A673 (cell line): ENCODE measurements at regions not wholly inside any gene's neighbourhood (a gene's known extent, or its start where the extent isn't known, plus 50 kb on each side); places are given as distances from the start of the nearest gene placed in this dataset.
A peak's percentile ranks its signal among the peaks of the same experiment; 100 is the strongest.

Source experiments
- BruUV-seq: library from RNA; stranded (reverse); fragments of 400-500 nt; replicated peaks from 2 replicates; lab custom pipeline; 2021; lab: Mats Ljungman, UMichigan
- CTCF ChIA-PET: fragments of 300-600 bp; sonication (Branson Sonifier 250); formaldehyde crosslinking; loops from one replicate; lab custom pipeline; 2022; ENCODE audit warnings: antibody characterized with exemption; lab: Charles Lee
- POLR2A ChIA-PET: fragments of 300-600 bp; sonication (Branson Sonifier 250); formaldehyde crosslinking; loops from one replicate; lab custom pipeline; 2022; ENCODE audit warnings: antibody characterized with exemption; ENCODE audit not compliant: low non-redundant PET; lab: Charles Lee
- DNase-seq: peaks from one replicate; pipeline ENCODE4 v3.0.0-alpha.2; 2015; ENCODE audit warnings: low spot score
- H3K27ac ChIP-seq: fragments of 200-600 bp; sonication (generic); 2 replicates; pipeline ENCODE4 v1.5.1; 2016; ENCODE audit warnings: mixed run types, low read depth, mild to moderate bottlenecking, mixed read lengths, antibody characterized with exemption, low read length; ENCODE audit not compliant: poor library complexity, severe bottlenecking
- H3K27me3 ChIP-seq: fragments of 200-600 bp; sonication (generic); replicated peaks from 2 replicates; pipeline ENCODE4 v1.6.1; 2017; ENCODE audit warnings: mixed run types, low read depth, mild to moderate bottlenecking, mixed read lengths, antibody characterized with exemption, low read length; ENCODE audit not compliant: insufficient read depth, poor library complexity
- H3K36me3 ChIP-seq: fragments of 200-600 bp; sonication (generic); 2 replicates; pipeline ENCODE4 v1.6.1; 2016; ENCODE audit warnings: mixed run types, mild to moderate bottlenecking, mixed read lengths, antibody characterized with exemption, low read length; ENCODE audit not compliant: insufficient read depth, poor library complexity, severe bottlenecking
- H3K4me1 ChIP-seq: fragments of 200-600 bp; sonication (generic); 2 replicates; pipeline ENCODE4 v1.6.1; 2017; ENCODE audit warnings: mixed run types, mild to moderate bottlenecking, mixed read lengths, antibody characterized with exemption, low read length; ENCODE audit not compliant: insufficient read depth, poor library complexity, severe bottlenecking
- H3K4me3 ChIP-seq: fragments of 200-600 bp; sonication (generic); 2 replicates; pipeline ENCODE4 v1.5.1; 2016; ENCODE audit warnings: low read depth, mixed run types, mild to moderate bottlenecking, mixed read lengths, low read length; ENCODE audit not compliant: poor library complexity, severe bottlenecking
- H3K9me3 ChIP-seq: fragments of 200-600 bp; sonication (generic); 2 replicates; pipeline ENCODE4 v1.6.1; 2016; ENCODE audit warnings: mixed run types, low read depth, mild to moderate bottlenecking, mixed read lengths, antibody characterized with exemption, low read length; ENCODE audit not compliant: poor library complexity, severe bottlenecking
- CTCF ChIP-seq: fragments of 300-800, 200-600 bp; sonication (generic); conservative IDR thresholded peaks from 2 replicates; pipeline ENCODE4 v1.5.1; 2017; ENCODE audit warnings: low read depth, mild to moderate bottlenecking, antibody characterized with exemption, low read length, moderate library complexity, mixed read lengths
- EZH2 ChIP-seq: fragments of 200-600 bp; sonication (generic); IDR thresholded peaks from 2 replicates; pipeline ENCODE4 v1.6.1; 2017; ENCODE audit warnings: borderline replicate concordance, low read depth, mild to moderate bottlenecking, mixed read lengths, antibody characterized with exemption, low read length; ENCODE audit not compliant: poor library complexity, severe bottlenecking
- intact Hi-C: fragments of 100-400 bp; cut with micrococcal nuclease; formaldehyde crosslinking; loops from one replicate; pipeline ENCODE4 v1.10.0; 2022; ENCODE audit not compliant: unreplicated experiment

DNA sequence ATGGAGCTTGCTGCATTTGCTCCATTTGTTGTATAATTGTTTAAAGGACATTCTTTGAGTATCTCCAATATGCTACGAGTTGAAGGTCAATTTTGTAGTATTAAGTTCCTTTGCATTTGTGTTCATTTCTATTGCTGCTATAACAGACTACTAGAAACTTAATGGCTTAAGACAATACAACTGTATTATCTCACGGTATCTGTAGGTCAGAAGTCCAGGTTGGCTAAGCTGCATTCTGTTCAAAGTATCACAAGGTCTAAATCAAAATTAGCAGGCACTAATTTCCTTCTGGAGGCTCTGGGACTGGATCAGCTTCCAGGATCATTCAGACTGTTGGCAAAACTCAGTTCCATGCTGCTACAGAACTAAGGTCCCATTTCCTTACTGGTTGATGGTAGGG is 340.6 kb downstream of the GXYLT1 start:
- POLR2A ChIA-PET = no interaction called here
- no peak overlapping the region for H3K4me3 ChIP-seq
- H3K4me1 ChIP-seq = peaks cover 12% of the 10 kb centered on the region
- H3K27me3 ChIP-seq = no peaks in the 10 kb centered on the region
- no peak for DNase-seq
- no peaks in the 10 kb centered on the region for H3K9me3 ChIP-seq
- H3K27ac ChIP-seq = no peak overlapping the region
- CTCF ChIA-PET = no interaction called here
- BruUV-seq = no TSS peak
- no peaks in the 10 kb centered on the region for H3K36me3 ChIP-seq
- TF ChIP-seq CTCF (no peak), EZH2 (no peak)
- intact Hi-C loops = loop anchor here (5.0 kb wide), 2 partner anchors 113 to 218 kb away; no protein-coding TSS in a partner anchor

- BruUV-seq = no TSS peak
- Histone ChIP-seq H3K4me3 (no peak overlapping the region), H3K27ac (peak overlapping the region; percentile 72), H3K4me1 (peaks cover 18% of the 10 kb centered on the region), H3K36me3 (no peaks in the 10 kb centered on the region), H3K27me3 (no peaks in the 10 kb centered on the region), H3K9me3 (no peaks in the 10 kb centered on the region)
- DNase-seq = peak; percentile 23
- ChIA-PET CTCF (no interaction called here), POLR2A (interaction anchor here (0.5 kb wide), 1 partner anchor 203 kb away, joined by 9 read pairs; no protein-coding TSS in a partner anchor)
- intact Hi-C loops = loop anchor here (5.0 kb wide), 2 partner anchors 114 to 219 kb away; no protein-coding TSS in a partner anchor
- TF ChIP-seq EZH2 (no peak), CTCF (no peak)
Observed at GRCh38 chr12:41802803-41803202, 341.9 kb downstream of the GXYLT1 start.

- H3K36me3 ChIP-seq = no peaks in the 10 kb centered on the region
- H3K4me1 ChIP-seq = peaks cover 24% of the 10 kb centered on the region
- no peak overlapping the region for H3K4me3 ChIP-seq
- no peaks in the 10 kb centered on the region for H3K9me3 ChIP-seq
- TF ChIP-seq EZH2 (no peak), CTCF (no peak)
- peak; percentile 57 for DNase-seq
- no peaks in the 10 kb centered on the region for H3K27me3 ChIP-seq
- H3K27ac ChIP-seq = peak overlapping the region; percentile 72
- CTCF ChIA-PET = no interaction called here
- POLR2A ChIA-PET = no interaction called here
- BruUV-seq = no TSS peak
- intact Hi-C loops = loop anchor here (5.0 kb wide), 2 partner anchors 116 to 221 kb away; no protein-coding TSS in a partner anchor
Observed at GRCh38 chr12:41801261-41801660, 343.4 kb downstream of the GXYLT1 start.
